ENCODE measurements at regions not wholly inside any gene's neighbourhood (a gene's known extent, or its start where the extent isn't known, plus 50 kb on each side); places are given as distances from the start of the nearest gene placed in this dataset.
A peak's percentile ranks its signal among the peaks of the same experiment; 100 is the strongest.

DNA sequence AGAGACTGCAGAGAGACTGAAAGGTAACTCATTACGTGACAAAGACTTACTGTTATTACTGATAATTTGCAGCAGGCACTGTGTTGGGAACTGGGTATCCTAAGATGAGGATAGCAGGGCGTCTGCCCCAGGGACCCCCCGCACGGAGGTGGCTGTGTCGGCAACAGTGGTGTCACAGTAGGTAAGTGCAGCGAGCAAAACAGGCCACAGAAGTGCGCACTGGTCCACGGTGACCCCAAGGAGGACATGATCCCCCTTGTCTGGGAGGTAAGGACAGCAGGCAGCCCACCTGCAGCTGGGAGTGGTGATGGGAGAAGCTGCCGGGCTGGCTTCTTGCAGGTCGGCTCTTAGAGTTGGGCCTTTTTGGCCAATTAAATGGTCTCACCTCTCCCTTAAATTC is 82.9 kb downstream of the FAM43A start:
- DNase-seq (ENCODE audit: low read depth in 2 of 2, low spot score in 1 of 2): no peak

DNA sequence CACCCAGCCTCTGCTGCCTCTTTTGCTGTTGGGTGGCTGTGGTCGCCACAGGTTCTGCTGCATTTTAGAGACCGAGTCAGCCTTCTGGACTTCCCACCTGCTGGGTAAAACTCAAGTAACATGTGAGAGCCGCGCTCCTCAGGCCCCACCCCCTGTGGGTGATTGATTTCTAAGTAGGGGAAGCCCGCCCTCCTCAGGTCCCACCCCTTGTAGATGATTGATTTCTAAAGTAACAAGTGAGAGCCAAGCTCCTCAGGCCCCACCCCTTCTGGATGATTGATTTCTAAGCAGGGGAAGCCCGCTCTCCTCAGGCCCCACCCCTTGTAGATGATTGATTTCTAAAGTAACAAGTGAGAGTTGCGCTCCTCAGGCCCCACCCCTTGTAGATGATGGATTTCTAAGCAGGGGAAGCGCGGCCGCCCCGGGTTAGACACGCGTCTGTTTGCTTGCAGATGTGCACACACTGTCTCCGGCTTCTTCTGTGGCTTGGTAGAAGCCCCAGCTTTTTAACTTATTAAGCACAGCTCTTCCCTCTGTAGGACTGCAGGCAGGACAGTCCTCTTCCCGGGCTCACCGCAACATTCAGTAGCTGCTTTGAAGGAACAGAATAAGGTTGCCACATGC is 83.4 kb downstream of the FAM43A start:
- DNase-seq (ENCODE audit: low read depth in 2 of 2, low spot score in 1 of 2): peak; percentile 87 to 92

DNA sequence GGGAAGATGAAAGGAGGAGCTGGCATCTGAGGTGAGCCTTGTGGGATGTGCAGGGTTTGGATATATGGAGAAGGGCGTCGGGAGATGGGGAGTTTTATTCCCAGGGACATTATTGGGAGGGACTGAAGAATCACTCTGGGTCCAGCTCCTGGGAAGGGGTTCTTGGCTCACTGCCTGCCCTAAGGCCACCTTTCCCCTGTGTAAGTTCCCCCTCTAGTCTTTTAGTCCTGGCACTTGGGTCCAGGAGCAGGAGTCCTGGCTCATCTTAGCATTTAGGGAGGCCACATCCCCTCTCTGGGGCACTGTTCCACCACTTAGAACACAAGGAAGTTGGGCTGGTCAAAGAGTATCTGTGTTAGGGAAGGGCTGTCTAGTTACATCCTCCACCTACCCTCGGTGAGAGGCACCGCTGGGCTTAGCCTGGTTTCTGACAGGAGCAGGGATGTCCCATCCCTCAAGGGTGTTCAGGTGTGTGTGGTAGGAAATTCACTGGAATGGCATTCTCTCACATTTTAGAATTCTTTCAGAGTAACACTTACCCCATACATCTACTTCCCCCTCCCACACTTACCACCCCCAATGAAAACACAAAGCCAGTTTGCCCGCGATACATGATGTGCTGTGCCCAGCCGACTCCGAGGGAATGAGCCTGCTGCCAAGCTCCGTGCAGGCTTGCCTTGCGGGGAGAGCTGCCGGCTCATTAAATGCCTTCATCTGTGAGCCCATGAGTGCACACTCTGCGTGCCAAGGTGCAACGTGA is 86.7 kb downstream of the FAM43A start:
- no peak for DNase-seq (ENCODE audit: low read depth in 2 of 2, low spot score in 1 of 2)

DNA sequence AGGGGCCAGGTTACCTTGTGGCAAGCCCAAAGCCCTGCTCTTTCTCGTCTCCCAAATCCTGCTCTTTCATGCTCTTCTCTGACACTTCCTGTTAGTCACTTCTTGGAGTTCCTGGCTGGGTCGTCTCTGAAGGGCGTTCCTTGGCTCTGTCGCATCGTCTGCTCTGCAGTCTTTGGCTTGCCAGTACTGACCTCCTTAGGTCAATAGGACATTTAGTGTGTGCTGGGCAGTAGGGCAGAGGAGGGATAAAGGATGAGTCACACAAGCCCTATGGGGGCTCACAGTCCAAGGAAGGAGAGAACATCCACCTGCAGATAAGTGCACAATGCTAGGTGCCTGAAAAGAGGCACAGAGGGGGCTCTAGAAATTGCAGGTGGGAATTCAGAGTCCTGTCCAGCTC is 87.5 kb downstream of the FAM43A start:
- no peak for DNase-seq (ENCODE audit: low read depth in 2 of 2, low spot score in 1 of 2)

DNA sequence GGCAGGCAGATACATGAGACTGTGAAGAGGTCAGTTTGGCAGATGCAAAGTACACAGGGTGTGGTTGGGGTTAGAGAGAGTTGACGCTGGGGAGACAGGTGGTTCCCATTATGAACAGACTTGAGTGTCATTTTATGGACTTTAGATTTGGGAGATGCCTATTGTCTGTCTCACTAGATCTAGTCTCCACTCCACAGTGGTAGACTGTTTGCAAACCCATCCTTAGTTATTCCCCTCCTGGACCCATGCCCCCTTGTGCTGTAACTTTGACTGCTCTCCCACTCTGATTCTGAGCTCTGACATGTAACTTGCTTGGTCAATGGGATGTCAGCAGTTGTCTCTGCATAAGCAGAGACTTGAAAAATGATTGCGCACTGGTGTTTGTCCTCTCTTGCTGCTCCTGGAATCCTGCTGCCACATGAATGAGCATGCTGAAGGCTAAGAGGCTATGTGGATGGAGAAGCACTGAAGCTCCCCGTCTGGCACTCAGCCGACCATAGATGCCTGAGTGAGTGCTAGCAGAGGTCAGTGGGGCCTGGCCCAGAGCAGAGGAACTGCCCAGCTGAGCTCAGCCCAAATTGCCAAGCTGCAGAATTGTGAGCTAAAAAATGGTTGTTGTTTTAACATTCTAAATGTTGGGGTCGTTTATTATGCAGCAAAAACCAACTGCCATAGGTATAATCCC is 88.2 kb downstream of the FAM43A start:
- DNase-seq (ENCODE audit: low read depth in 2 of 2, low spot score in 1 of 2): no peak

DNA sequence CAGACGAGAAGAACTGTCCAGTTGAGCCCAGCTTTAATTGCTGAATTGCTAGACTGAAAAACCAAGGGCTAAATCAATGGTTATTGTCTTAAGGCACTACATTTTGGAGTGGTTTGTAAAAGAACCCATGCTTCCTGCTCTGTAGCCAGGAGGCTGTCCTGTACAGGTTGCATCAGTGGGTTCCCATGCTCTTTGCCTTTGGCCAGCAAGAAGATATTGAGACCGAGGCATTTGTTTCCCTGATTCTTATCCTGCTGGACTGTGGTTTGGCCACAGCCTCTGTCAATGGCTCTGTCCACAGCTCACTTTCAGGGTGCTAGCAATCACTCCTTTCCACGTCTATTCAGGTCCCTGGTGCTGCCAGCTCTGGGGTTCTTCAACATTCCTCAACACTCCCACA is 89.6 kb downstream of the FAM43A start:
- DNase-seq (ENCODE audit: low read depth in 2 of 2, low spot score in 1 of 2): no peak

DNA sequence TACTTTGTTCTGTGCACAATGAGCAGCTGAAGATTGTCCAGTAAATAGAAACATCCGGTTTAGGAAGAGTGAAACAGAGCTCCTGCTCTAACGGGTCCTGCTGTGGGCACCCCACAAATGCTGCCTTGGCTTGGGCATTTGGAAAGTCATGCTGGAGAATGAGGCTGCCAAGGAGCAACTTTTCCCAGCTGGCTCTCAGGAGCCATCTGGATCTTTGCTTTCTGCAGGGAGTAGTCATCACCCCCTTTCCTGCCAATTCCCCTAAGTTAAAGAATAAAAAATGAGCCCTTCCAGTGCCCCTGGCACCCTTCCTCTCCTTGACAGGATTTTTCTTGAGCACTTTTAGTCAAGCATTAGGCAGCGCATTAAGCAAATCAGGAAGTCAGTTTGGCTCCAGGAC is 90.0 kb downstream of the FAM43A start:
- no peak for DNase-seq (ENCODE audit: low read depth in 2 of 2, low spot score in 1 of 2)

DNA sequence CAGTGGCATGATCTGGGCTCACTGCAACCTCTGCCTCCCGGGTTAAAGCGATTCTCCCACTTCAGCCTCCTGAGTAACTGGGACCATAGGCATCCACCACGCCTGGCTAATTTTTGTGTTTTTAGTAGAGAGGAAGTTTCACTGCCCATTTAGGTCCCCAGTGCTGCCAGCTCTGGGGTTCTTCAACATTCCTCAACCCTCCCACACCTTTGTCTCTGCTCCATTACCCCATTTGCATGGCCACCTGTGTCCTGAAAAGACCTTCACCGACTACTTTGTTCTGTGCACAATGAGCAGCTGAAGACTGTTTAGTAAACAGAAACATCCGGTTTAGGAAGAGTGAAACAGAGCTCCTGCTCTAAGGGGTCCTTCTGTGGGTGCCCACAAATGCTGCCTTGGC is 92.0 kb downstream of the FAM43A start:
- no peak for DNase-seq (ENCODE audit: low read depth in 2 of 2, low spot score in 1 of 2)

DNA sequence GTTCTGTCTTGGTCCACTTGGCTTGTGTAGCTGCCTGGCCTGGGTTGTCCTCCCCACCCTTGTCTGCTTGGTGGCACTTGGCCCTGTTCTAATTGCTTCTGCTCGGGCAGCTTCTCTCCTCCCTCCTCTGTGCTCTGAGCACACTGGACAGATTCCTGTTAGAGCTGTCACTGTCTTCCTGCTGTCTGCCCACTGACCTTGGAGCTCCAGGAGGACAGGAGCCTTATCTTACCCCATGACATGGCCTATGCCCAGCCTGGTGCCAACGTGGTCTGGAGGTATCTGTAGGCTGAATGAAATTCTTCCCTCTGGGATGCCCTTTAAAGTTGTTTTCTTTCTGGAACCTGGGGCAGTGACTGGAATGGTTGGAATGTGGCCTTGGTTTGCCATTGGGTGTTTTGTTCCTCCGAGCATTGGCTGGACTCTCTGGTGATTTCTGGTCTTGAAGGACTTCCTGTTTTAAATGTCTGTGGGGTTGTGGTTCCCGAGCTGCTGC is 94.1 kb downstream of the FAM43A start:
- DNase-seq (ENCODE audit: low read depth in 2 of 2, low spot score in 1 of 2): no peak

DNA sequence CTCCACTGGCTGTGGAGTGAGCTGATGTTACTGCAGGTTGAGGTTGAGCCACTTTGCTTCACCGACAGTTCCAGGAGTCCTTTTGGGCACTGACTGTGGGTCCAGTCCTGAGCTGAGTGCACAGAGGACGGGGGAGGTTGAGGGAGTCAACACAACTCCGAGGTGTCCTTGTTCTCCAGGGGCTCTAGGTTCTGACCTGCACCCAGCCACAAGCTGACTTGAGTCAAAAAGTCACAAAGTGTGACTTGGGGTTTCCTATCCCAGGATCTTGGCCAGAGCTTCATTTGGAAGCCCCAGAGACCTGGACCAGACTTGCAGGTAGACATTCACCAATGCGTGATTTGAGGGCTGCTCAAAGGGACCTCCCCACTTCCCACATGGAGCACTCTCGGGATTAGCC is 95.0 kb downstream of the FAM43A start:
- DNase-seq (ENCODE audit: low read depth in 2 of 2, low spot score in 1 of 2): no peak

DNA sequence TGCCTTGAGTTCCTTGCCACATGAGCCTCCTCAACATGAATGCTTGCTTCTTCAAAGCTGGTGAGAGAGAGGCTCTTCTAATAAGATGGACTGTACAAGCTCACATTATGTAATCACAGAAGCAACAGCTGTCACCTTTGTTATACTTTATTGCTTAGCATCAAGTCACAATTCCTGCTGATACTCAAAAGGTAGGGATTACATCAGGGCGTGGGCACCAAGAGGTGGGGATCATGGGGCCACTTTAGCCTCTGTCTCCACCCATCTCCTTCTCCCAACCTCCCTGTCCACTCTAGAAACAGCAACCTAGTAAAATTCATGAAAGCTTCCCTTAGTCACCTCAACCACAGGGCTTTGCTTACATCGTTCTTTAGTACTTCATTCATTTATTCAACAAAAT is 95.9 kb downstream of the FAM43A start:
- DNase-seq (ENCODE audit: low read depth in 2 of 2, low spot score in 1 of 2): no peak

DNA sequence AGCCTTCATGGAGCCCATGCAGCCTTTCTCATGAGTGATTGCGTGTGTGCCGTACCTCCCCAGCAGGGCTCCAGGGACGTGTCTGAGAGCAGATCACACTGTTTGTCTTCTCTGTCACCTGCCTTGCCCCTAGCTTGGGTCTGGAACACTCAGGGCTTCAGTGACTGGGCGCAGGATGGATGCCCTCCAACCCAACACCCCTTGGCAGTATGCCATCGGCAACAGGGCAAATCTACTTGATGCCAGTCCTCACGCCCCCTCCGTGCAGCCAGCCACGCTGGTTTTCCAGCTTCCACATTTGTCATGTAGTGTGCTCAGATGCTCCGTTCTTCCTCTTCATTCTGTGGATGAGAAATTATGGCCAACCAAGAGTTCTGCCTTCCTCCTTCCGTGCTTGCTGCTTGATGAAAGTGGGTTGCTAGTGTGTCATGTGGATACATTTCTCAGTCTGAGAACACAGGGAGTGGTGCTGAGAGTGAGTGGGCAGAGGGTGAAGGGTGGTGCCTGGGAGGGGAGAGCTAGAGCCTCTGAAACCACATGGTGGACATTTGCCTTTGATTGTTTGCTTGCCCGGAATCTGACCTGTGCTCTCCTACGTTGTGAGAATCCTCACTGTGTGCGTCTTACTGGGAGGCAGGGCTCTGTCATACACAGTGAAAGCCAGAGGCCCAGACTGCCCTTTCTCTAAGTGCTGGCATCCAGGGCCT is 97.2 kb downstream of the FAM43A start:
- DNase-seq (ENCODE audit: low read depth in 2 of 2, low spot score in 1 of 2): no peak

DNA sequence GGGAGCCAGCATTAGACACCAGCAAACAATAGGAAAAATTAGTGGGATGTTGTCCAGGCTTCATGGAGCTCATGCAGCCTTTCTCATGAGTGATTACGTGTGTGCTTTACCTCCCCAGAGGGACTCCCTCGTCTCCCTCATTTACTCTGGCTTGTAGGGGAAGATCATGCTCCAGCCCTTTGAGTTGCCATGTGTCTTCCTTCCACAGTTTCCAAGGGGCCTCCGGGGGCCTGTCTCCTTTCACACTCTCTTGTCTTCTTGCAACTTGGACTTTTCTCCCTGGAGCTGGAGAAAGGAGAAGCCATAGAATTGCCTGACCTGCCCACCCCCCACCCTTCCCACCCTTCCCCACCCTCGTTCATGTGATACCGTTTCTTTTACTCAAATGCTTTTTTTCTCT is 98.7 kb downstream of the FAM43A start:
- DNase-seq (ENCODE audit: low read depth in 2 of 2, low spot score in 1 of 2): no peak

DNA sequence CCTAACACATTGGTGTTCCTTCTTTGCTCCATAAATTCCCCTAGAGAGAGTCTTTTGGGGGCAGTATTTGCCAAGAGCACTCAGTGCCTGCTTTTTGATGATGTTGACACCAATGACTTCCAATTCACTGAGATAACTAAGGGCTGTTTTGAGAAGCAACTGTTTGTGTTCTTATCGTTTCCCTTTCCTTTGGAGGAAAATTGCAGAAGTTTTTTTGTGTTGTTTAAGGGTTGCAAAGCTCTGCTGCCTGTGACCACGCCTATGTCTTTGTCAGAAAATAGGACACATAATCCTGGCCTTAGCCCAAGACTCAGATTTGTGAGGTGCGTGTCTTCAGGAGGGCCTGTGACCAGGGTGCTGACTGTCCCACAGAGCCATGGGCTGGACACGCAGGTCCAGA is 99.6 kb downstream of the FAM43A start:
- no peak for DNase-seq (ENCODE audit: low read depth in 2 of 2, low spot score in 1 of 2)

DNA sequence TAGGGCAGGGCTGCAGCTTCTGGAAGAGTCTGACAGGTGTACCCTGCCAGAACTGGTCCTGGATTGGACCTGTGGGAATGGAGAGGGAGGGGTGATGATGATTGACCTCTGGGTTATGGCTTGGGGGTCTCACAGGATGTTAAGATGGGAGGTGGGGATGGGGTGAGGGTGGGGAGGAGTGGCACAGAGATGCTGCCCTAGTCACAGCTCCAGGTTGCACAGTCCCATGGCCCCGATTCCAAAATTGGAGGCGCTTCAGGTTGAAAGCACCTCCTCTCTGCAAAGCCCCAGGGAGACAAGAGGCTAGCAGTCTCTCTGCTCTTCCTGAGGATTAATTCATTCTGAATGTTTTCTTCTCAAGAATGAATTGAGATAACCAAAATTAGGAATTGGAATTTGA is 101.4 kb downstream of the FAM43A start:
- DNase-seq (ENCODE audit: low read depth in 2 of 2, low spot score in 1 of 2): no peak

DNA sequence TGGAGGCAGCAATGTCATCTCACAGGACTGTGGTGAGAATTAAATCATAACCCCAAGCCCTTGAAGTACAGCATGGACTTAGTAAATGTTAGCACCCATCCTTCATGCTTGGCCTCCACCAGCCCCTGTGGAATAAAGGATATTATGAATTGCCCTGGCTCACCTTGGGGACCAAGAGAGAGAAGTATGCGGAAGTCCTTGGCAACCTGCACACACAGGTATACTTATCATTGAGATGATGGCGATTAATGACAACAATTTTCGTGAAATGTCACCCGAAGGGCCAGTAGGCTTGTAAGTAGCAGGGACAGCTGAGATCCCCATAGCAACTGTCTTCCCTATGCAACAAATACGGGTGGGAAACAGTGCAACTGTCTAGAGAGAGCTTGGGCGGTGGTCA is 102.0 kb downstream of the FAM43A start:
- no peak for DNase-seq (ENCODE audit: low read depth in 2 of 2, low spot score in 1 of 2)

DNA sequence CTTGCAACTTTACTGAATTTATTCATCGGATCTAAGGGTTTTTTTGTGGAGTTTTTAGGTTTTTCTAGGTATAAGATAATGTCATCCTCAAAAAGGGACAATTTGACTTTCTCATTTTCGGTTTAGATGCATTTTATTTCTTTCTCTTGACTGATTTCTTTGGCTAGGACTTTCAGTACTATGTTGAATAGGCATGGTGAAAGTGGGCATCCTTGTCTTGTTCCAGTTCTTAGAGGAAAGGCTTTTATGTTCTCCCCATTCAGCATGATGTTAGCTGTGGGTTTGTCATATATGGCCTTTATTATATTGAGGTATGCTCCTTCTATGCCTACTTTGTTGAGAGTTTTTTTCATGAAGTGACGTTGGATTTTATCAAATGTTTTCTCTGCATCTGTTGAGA is 106.7 kb downstream of the FAM43A start:
- no peak for DNase-seq (ENCODE audit: low read depth in 2 of 2, low spot score in 1 of 2)

DNA sequence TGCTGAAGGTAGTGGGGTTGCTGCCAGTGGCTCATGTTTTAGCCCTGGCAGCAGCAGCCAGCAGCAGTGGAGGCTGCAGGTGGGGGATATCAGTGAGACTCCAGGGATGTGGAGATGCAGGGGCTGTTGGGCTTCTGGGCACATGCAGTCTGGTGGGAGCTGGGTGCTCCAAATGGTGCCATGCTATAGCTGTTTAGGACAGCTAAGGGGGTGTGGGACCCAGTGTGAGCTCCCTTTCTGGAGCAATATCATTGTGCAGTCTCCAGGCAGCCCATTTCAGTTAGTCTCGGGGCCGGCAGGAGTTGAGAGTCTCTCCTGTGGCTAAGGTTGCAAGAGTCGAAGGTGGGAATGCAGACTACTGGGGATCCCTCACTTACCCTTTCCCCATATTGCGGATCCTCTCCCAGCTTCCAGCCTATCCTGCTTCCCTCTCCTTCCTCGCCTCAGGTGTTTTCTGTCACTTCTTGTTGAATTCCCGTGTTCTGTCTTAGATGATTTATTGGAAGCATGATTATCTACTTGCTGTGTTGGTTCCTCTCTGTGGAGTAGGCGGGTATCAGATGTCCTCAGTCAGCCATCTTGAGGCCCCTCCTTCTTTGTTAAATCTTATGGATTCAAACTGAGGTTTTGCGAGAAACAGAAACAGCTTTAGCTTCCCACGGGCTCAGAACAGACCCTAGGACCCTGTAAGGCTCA is 112.0 kb downstream of the FAM43A start:
- no peak for DNase-seq (ENCODE audit: low read depth in 2 of 2, low spot score in 1 of 2)

DNA sequence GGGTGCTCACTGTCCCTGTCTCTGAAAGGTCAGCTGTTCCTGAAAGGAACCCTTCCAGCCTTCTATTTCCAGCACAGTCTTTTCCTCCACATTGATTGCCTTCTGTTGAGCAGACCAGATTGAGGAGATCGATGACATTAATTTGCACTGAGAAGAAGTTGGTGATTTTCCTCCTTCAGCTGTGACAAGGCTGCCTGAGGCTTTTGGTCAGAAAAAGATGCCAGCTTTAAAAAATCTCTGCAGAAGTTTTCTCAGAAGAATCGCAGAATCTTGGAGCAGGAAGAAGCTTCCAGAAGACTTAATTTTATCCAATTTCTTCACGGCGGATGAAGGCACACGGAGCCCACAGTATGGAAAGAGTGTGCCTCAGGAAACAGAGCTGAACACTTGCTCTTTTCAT is 112.8 kb downstream of the FAM43A start:
- no peak for DNase-seq (ENCODE audit: low read depth in 2 of 2, low spot score in 1 of 2)

DNA sequence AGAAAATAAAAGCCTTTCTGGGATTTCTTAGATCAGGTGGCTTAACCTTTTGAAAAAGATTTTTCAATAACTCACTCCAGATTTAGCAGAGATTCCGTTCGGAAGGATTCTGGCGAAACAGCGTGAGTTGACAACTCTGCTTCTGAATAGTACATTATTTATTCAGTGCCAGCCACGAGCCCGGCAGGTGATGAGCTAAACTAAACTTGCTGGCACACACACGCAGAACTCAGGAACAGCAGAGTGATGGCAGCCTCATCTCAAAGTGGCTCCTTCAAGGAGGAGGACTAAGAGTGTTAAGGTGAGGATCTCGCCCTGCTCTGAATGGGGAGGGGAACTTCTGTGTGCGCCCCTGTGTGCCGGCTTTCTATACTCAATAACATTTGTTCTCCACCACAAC is 114.3 kb downstream of the FAM43A start:
- no peak for DNase-seq (ENCODE audit: low read depth in 2 of 2, low spot score in 1 of 2)
